ENCODE measurements at regions not wholly inside any gene's neighbourhood (a gene's known extent, or its start where the extent isn't known, plus 50 kb on each side); places are given as distances from the start of the nearest gene placed in this dataset.
"Not testable (repeated sequence)": the region's sequence is repeated elsewhere in the genome, so short reads cannot be mapped to it uniquely, and the experiment has no call there.

- DNase-seq, result no peak
- Histone ChIP-seq H3K4me3 (ENCODE audit: low read length) (no peak overlapping the region), H3K36me3 (ENCODE audit: control insufficient read depth, insufficient read depth, low read length) (no peaks in the 10 kb centered on the region), H4K5ac (ENCODE audit: low read length) (no peak overlapping the region), H2BK15ac (replicated peaks; ENCODE audit: low read depth) (no peak overlapping the region), H3K18ac (ENCODE audit: low read length) (no peak overlapping the region), H3K56ac (ENCODE audit: low read length) (no peak overlapping the region), H3K79me2 (ENCODE audit: control insufficient read depth, insufficient read depth, low read length) (no peaks in the 10 kb centered on the region), H3K79me1 (ENCODE audit: low read length) (no peaks in the 10 kb centered on the region), H2BK5ac (ENCODE audit: low read length) (no peak overlapping the region), H4K8ac (ENCODE audit: low read depth, low read length) (no peak overlapping the region), H3K9ac (ENCODE audit: low read length) (no peak overlapping the region), H3K27ac (ENCODE audit: low read depth, low read length) (no peak overlapping the region), H2BK120ac (ENCODE audit: low read depth, low read length) (no peak overlapping the region), H3K4me1 (ENCODE audit: control insufficient read depth, low read depth, low read length) (peaks cover 2% of the 10 kb centered on the region), H3K4ac (ENCODE audit: low read depth, low read length) (no peak overlapping the region), H3K23ac (ENCODE audit: low read length) (no peak overlapping the region), H2AK5ac (ENCODE audit: low read length) (no peak overlapping the region), H3K27me3 (ENCODE audit: insufficient read depth, low read length, poor library complexity) (no peaks in the 10 kb centered on the region), H3K4me2 (ENCODE audit: low read length) (no peak overlapping the region)
- whole genome bisulfite sequencing (ENCODE audit: extremely low coverage, insufficient coverage, low lambda C conversion rate), result no CpG with 5 or more reads among the region's 4 CpGs
Measured at GRCh38 chr3:39641274-39641673, 168.1 kb upstream of the MYRIP start.

- no peaks in the 10 kb centered on the region for H3K27me3 ChIP-seq (ENCODE audit: insufficient read depth, low read length, poor library complexity)
- H3K23ac ChIP-seq (ENCODE audit: low read length), result no peak overlapping the region
- H3K36me3 ChIP-seq (ENCODE audit: control insufficient read depth, insufficient read depth, low read length), result no peaks in the 10 kb centered on the region
- H4K5ac ChIP-seq (ENCODE audit: low read length), result no peak overlapping the region
- H2BK120ac ChIP-seq (ENCODE audit: low read depth, low read length), result no peak overlapping the region
- H3K18ac ChIP-seq (ENCODE audit: low read length), result no peak overlapping the region
- H3K79me1 ChIP-seq (ENCODE audit: low read length), result no peaks in the 10 kb centered on the region
- no peak overlapping the region for H3K27ac ChIP-seq (ENCODE audit: low read depth, low read length)
- H3K4ac ChIP-seq (ENCODE audit: low read depth, low read length), result no peak overlapping the region
- no peak for DNase-seq
- H3K9ac ChIP-seq (ENCODE audit: low read length), result no peak overlapping the region
- H3K4me1 ChIP-seq (ENCODE audit: control insufficient read depth, low read depth, low read length), result peaks cover 2% of the 10 kb centered on the region
- H2BK15ac ChIP-seq (replicated peaks; ENCODE audit: low read depth), result no peak overlapping the region
- no peak overlapping the region for H2AK5ac ChIP-seq (ENCODE audit: low read length)
- H4K8ac ChIP-seq (ENCODE audit: low read depth, low read length), result no peak overlapping the region
- H3K56ac ChIP-seq (ENCODE audit: low read length), result no peak overlapping the region
- no peak overlapping the region for H2BK5ac ChIP-seq (ENCODE audit: low read length)
- H3K4me3 ChIP-seq (ENCODE audit: low read length), result no peak overlapping the region
- H3K4me2 ChIP-seq (ENCODE audit: low read length), result no peak overlapping the region
- no CpG with 5 or more reads among the region's 4 CpGs for WGBS (ENCODE audit: extremely low coverage, insufficient coverage, low lambda C conversion rate)
- H3K79me2 ChIP-seq (ENCODE audit: control insufficient read depth, insufficient read depth, low read length), result no peaks in the 10 kb centered on the region
Measured at GRCh38 chr3:39644176-39644575, 165.2 kb upstream of the MYRIP start.

- DNase-seq; H3K18ac ChIP-seq (ENCODE audit: low read length); H3K4me2 ChIP-seq (ENCODE audit: low read length); H3K36me3 ChIP-seq (ENCODE audit: control insufficient read depth, insufficient read depth, low read length); H4K8ac ChIP-seq (ENCODE audit: low read depth, low read length); H3K4me1 ChIP-seq (ENCODE audit: control insufficient read depth, low read depth, low read length); H3K23ac ChIP-seq (ENCODE audit: low read length); H3K79me1 ChIP-seq (ENCODE audit: low read length); H2AK5ac ChIP-seq (ENCODE audit: low read length); H3K4ac ChIP-seq (ENCODE audit: low read depth, low read length); H2BK5ac ChIP-seq (ENCODE audit: low read length); H3K27ac ChIP-seq (ENCODE audit: low read depth, low read length); H2BK15ac ChIP-seq (replicated peaks; ENCODE audit: low read depth); H3K4me3 ChIP-seq (ENCODE audit: low read length); H3K27me3 ChIP-seq (ENCODE audit: insufficient read depth, low read length, poor library complexity); H3K9ac ChIP-seq (ENCODE audit: low read length); H3K56ac ChIP-seq (ENCODE audit: low read length); H4K5ac ChIP-seq (ENCODE audit: low read length); H3K79me2 ChIP-seq (ENCODE audit: control insufficient read depth, insufficient read depth, low read length); H2BK120ac ChIP-seq (ENCODE audit: low read depth, low read length): not testable (repeated sequence)
- WGBS (ENCODE audit: extremely low coverage, insufficient coverage, low lambda C conversion rate), result no CpG with 5 or more reads among the region's 19 CpGs
Measured at GRCh38 chr3:39651256-39651655, 158.2 kb upstream of the MYRIP start.

- Histone ChIP-seq H2BK5ac (ENCODE audit: low read length) (no peak overlapping the region), H3K36me3 (ENCODE audit: control insufficient read depth, insufficient read depth, low read length) (no peaks in the 10 kb centered on the region), H3K27ac (ENCODE audit: low read depth, low read length) (no peak overlapping the region), H2BK120ac (ENCODE audit: low read depth, low read length) (no peak overlapping the region), H3K56ac (ENCODE audit: low read length) (no peak overlapping the region), H3K23ac (ENCODE audit: low read length) (no peak overlapping the region), H3K9ac (ENCODE audit: low read length) (no peak overlapping the region), H3K4ac (ENCODE audit: low read depth, low read length) (no peak overlapping the region), H3K79me2 (ENCODE audit: control insufficient read depth, insufficient read depth, low read length) (no peaks in the 10 kb centered on the region), H3K4me2 (ENCODE audit: low read length) (no peak overlapping the region), H3K4me1 (ENCODE audit: control insufficient read depth, low read depth, low read length) (no peaks in the 10 kb centered on the region), H4K5ac (ENCODE audit: low read length) (no peak overlapping the region), H3K4me3 (ENCODE audit: low read length) (no peak overlapping the region), H3K18ac (ENCODE audit: low read length) (no peak overlapping the region), H2BK15ac (replicated peaks; ENCODE audit: low read depth) (no peak overlapping the region), H3K79me1 (ENCODE audit: low read length) (no peaks in the 10 kb centered on the region), H4K8ac (ENCODE audit: low read depth, low read length) (no peak overlapping the region), H3K27me3 (ENCODE audit: insufficient read depth, low read length, poor library complexity) (no peaks in the 10 kb centered on the region), H2AK5ac (ENCODE audit: low read length) (no peak overlapping the region)
- no CpG with 5 or more reads among the region's 4 CpGs for WGBS (ENCODE audit: extremely low coverage, insufficient coverage, low lambda C conversion rate)
- no peak for DNase-seq
Measured at GRCh38 chr3:39651993-39652739, 157.2 kb upstream of the MYRIP start.

- H3K9ac ChIP-seq (ENCODE audit: low read length); H3K27ac ChIP-seq (ENCODE audit: low read depth, low read length); H3K18ac ChIP-seq (ENCODE audit: low read length); H3K4ac ChIP-seq (ENCODE audit: low read depth, low read length); H2BK15ac ChIP-seq (replicated peaks; ENCODE audit: low read depth); H3K56ac ChIP-seq (ENCODE audit: low read length); H3K36me3 ChIP-seq (ENCODE audit: control insufficient read depth, insufficient read depth, low read length); H3K4me2 ChIP-seq (ENCODE audit: low read length); H3K23ac ChIP-seq (ENCODE audit: low read length); H3K4me3 ChIP-seq (ENCODE audit: low read length); H3K27me3 ChIP-seq (ENCODE audit: insufficient read depth, low read length, poor library complexity); H4K8ac ChIP-seq (ENCODE audit: low read depth, low read length); DNase-seq; H4K5ac ChIP-seq (ENCODE audit: low read length); H2BK120ac ChIP-seq (ENCODE audit: low read depth, low read length); H3K79me2 ChIP-seq (ENCODE audit: control insufficient read depth, insufficient read depth, low read length); H2AK5ac ChIP-seq (ENCODE audit: low read length); H2BK5ac ChIP-seq (ENCODE audit: low read length); H3K4me1 ChIP-seq (ENCODE audit: control insufficient read depth, low read depth, low read length); H3K79me1 ChIP-seq (ENCODE audit: low read length): not testable (repeated sequence)
- WGBS (ENCODE audit: extremely low coverage, insufficient coverage, low lambda C conversion rate), result no CpG with 5 or more reads among the region's 26 CpGs
Measured at GRCh38 chr3:39655718-39656117, 153.7 kb upstream of the MYRIP start.

GRCh38 chr3:39657075-39657474, 152.3 kb upstream of the MYRIP start:
- H3K4me2 ChIP-seq (ENCODE audit: low read length), result no peak overlapping the region
- H3K56ac ChIP-seq (ENCODE audit: low read length), result no peak overlapping the region
- no peak overlapping the region for H3K18ac ChIP-seq (ENCODE audit: low read length)
- no peaks in the 10 kb centered on the region for H3K79me2 ChIP-seq (ENCODE audit: control insufficient read depth, insufficient read depth, low read length)
- H3K4me1 ChIP-seq (ENCODE audit: control insufficient read depth, low read depth, low read length), result no peaks in the 10 kb centered on the region
- H3K27me3 ChIP-seq (ENCODE audit: insufficient read depth, low read length, poor library complexity), result no peaks in the 10 kb centered on the region
- H3K79me1 ChIP-seq (ENCODE audit: low read length), result no peaks in the 10 kb centered on the region
- no peak overlapping the region for H2AK5ac ChIP-seq (ENCODE audit: low read length)
- H2BK120ac ChIP-seq (ENCODE audit: low read depth, low read length), result no peak overlapping the region
- H4K5ac ChIP-seq (ENCODE audit: low read length), result no peak overlapping the region
- H2BK15ac ChIP-seq (replicated peaks; ENCODE audit: low read depth), result no peak overlapping the region
- no peak overlapping the region for H3K23ac ChIP-seq (ENCODE audit: low read length)
- no peaks in the 10 kb centered on the region for H3K36me3 ChIP-seq (ENCODE audit: control insufficient read depth, insufficient read depth, low read length)
- H2BK5ac ChIP-seq (ENCODE audit: low read length), result no peak overlapping the region
- H3K4me3 ChIP-seq (ENCODE audit: low read length), result no peak overlapping the region
- H3K9ac ChIP-seq (ENCODE audit: low read length), result no peak overlapping the region
- no peak overlapping the region for H3K27ac ChIP-seq (ENCODE audit: low read depth, low read length)
- DNase-seq, result no peak
- no peak overlapping the region for H4K8ac ChIP-seq (ENCODE audit: low read depth, low read length)
- H3K4ac ChIP-seq (ENCODE audit: low read depth, low read length), result no peak overlapping the region
